Right ventricle myocardium inferior (tissue), 1 donor: ENCODE measurements at regions not wholly inside any gene's neighbourhood (a gene's known extent, or its start where the extent isn't known, plus 50 kb on each side); places are given as distances from the start of the nearest gene placed in this dataset.
A peak's percentile ranks its signal among the peaks of the same experiment; 100 is the strongest.
"Not testable (repeated sequence)": the region's sequence is repeated elsewhere in the genome, so short reads cannot be mapped to it uniquely, and the experiment has no call there.

Experiments
- ATAC-seq: fragments of 200-7000 bp; cut with Tn5 transposase; one replicate; pipeline ENCODE4 v1.9.1; 2020; ENCODE audit warnings: mild to moderate bottlenecking, moderate library complexity
- DNase-seq: peaks from one replicate; pipeline ENCODE4 v3.0.0; 2021; ENCODE audit errors: missing footprints
- intact Hi-C: fragments of 100-400 bp; cut with DNase I; formaldehyde crosslinking; loops from one replicate; pipeline ENCODE4 v1.11.0; 2022
- donor health status: DM: no; HTN: yes; CAD: no; lungs with severe emphysema.

GRCh38 chr6:4264601-4265000 lies 129.2 kb upstream of the ECI2 start:
- DNase-seq = no peak
- ATAC-seq = no peak
- intact Hi-C loops = no loop called here

- no peak for ATAC-seq
- no peak for DNase-seq
- intact Hi-C loops = no loop called here
These were observed 128.7 kb upstream of the ECI2 start for GRCh38 chr6:4264081-4264480.

GRCh38 chr6:4262526-4262925 lies 127.2 kb upstream of the ECI2 start:
- ATAC-seq (no peak), DNase-seq (no peak)
- intact Hi-C loops = no loop called here

DNA sequence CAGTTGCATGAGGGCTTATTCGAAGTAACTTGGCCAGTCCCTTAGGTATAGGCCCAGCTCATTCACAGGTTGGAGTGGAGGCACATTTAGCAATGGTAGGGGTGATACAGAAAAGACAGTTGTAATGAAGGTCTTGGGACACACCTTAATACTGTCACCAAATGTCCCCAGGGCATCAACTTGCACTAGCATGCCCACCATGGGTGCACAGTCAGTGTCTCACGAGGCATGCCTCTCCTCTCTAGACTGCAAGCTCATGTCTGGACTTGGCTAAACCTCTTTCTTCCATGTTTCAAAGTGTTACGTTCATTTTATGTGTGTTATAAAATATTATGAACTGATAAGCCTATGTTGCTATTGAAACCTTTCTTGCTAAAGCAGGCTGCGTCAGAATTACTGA lies 124.0 kb upstream of the ECI2 start:
- ATAC-seq (no peak), DNase-seq (no peak)
- intact Hi-C loops = no loop called here

GRCh38 chr6:4258733-4259132 lies 123.4 kb upstream of the ECI2 start:
- no peak for DNase-seq
- intact Hi-C loops = no loop called here
- ATAC-seq = no peak

GRCh38 chr6:4256969-4257368 lies 121.6 kb upstream of the ECI2 start:
- intact Hi-C loops = no loop called here
- ATAC-seq (no peak), DNase-seq (no peak)

DNA sequence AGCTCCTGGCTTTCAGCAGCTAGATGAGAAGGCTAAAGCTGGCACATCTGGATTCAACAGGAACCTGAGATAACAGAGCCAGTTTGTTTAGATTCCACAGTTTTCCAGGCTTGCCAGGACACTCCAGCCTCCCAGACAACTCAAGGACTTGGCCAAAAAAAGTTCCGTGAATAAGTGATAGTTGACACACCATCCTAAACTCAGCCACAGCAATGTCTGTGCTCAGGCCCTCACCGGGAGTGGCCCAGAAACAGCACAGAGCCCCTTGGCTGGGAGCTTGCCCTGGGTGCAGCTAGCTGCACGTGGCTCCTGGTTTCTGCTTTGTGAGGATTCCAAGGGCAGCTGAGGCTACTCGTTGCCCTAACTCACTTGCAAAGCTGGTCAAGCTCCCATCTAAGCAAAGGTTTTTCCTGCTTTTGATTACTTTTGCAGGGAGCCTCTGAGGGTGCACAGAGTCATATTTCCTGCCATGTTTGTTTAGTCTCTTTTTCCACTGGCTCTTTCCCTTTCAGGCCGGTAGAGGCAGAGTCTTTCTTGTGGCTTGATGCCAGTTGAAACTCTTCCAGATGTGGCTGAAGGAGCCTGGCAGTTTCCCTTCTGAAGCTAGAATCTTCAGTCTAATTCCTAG lies 118.3 kb upstream of the ECI2 start:
- ATAC-seq = peak; percentile 48
- intact Hi-C loops = no loop called here
- no peak for DNase-seq

DNA sequence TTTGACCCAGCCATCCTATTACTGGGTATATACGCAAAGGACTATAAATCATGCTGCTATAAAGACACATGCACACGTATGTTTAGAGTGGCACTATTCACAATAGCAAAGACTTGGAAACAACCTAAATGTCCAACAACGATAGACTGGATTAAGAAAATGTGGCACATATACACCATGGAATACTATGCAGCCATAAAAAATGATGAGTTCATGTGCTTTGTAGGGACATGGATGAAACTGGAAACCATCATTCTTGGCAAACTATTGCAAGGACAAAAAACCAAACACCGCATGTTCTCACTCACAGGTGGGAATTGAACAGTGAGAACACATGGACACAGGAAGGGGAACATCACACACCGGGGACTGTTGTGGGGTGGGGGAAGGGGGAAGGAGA lies 117.1 kb upstream of the ECI2 start:
- ATAC-seq, DNase-seq, intact Hi-C loops: not testable (repeated sequence)

DNA sequence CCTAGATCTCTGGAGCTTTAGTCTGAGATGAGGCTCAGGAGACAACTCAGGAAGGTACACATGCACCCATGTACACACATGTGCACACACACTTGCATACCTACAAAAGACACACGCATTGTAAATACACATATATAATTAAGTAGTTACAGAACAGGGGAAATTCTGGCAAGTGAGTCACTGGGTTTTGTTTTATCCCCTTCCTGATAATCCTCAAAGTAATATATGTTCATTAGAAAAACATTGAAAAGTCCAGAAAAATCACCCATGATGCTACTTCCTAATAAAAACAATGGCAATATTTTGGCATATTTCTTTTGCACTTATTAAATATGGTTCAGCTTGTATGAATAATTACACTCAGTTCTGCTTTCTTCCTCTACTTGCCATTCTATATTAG lies 115.3 kb upstream of the ECI2 start:
- DNase-seq (no peak), ATAC-seq (no peak)
- intact Hi-C loops = no loop called here

DNA sequence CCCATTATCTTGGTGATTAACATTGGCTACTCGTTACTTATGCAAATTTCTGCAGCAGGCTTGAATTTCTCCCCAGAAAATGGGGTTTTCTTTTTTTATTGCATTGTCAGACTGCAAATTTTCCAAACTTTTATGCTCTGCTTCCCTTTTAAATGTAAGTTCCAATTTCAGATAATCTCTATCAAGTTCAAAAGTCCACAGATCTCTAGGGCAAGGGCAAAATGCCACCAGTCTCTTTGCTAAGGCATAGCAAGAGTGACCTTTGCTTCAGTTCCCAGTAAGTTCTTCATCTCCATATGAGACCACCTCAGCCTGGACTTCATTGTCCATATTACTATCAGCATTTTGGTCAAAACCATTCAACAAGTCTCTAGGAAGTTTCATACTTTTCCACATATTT lies 108.5 kb upstream of the ECI2 start:
- ATAC-seq, intact Hi-C loops, DNase-seq: not testable (repeated sequence)

GRCh38 chr6:4243237-4243636 lies 107.9 kb upstream of the ECI2 start:
- DNase-seq (no peak), ATAC-seq (no peak)
- intact Hi-C loops = no loop called here

GRCh38 chr6:4242601-4243000 lies 107.2 kb upstream of the ECI2 start:
- intact Hi-C loops = no loop called here
- DNase-seq = no peak
- ATAC-seq = no peak

GRCh38 chr6:4240148-4240547 lies 104.8 kb upstream of the ECI2 start:
- DNase-seq (no peak), ATAC-seq (no peak)
- intact Hi-C loops = no loop called here

DNA sequence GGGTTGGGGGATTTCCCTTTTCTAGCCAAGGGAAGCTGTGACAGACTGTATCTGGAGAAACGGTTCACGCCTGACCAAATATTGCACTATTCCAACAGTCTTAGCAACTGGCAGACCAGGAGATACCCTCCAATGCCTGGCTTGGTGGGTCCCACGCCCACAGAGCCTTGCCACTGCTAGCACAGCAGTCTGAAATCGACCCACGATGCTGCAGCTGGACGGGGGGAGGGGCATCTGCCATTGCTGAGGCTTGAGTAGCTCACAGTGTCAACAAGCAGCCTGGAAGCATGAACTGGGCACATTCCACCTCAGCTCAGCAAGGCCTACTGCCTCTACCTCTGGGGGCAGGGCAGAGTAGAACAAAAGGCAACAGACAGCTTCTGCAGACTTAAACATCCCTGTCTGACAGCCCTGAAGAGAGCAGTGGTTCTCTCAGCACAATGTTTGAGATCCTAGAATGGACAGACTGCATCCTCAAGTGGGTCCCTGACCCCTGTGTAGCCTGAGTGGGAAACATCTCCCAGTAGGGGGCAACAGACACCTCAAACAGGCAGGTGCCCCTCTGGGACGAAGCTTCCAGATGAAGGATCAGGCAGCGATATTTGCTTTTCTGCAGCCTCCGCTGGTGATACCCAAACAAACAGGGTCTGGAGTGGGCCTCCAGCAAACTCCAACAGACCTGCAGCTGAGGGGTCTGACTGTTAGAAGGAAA lies 89.9 kb upstream of the ECI2 start:
- intact Hi-C loops = no loop called here
- no peak for DNase-seq
- no peak for ATAC-seq

DNA sequence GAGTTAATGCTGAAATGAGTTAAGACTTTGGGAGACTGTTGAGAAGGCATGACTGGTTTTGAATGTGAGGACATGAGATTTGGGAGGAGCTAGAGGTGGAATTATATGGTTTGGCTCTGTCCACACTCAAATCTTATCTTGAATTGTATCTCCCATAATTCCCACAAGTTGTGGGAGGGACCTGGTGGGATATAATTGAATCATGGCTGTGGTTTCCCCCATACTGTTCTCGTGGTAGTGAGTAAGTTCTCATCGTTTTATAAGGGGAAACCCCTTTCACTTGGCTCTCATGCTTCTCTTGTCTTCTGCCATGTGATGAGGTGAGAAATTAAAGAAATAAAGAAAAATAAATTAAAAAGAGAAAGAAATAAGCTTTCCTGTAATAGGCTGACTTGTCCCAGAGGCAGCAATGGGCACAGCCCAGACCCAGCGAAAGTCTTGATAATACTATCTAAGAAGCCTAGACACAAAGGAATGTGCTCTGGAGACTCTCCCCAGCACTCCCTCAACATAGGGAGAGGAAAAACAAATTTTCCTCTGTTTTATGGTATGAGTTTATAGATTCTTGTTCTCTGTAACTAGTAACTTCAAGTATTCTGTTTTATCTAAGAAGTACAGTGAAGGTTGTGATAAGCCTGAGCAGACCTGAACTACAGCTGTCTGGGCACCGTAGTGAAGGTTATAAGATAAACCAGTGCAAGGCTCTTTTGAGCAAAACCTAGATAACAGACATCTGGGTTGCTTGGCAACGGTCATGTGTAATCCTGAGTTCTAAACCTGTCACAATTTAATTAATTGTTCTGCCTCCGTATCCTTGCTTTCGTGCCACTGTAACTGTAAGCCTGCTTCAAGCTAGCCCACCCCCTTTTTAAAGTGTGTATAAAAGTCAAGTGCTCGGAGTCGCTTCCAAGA lies 88.9 kb upstream of the ECI2 start:
- ATAC-seq (no peak), DNase-seq (no peak)
- intact Hi-C loops = no loop called here

- intact Hi-C loops = no loop called here
- DNase-seq = no peak
These were observed 85.2 kb upstream of the ECI2 start for GRCh38 chr6:4220558-4220957.

GRCh38 chr6:4218619-4219317 lies 83.4 kb upstream of the ECI2 start:
- intact Hi-C loops, ATAC-seq, DNase-seq: not testable (repeated sequence)

More at GRCh38 chr6:4220558-4220957, 85.2 kb upstream of the ECI2 start:
- ATAC-seq = peak; percentile 56

DNA sequence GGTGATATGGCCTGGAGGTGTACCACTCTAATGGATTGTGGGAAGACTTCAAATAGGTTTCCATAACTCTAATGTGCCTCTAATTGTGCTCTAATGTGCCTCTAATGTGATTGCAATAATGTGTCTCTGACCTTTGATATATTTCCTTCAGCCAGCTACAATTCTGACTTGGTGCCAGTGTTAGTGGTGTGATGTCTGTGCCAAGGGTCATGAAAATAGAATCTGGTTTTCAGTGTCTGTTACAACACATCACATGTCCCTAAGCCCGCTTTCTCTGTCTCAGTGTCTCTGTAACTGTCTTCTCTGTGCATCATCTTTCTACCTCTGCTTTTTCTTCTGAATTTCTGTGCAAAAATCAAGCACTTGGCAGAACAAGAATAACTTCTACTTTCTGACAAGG lies 77.2 kb upstream of the ECI2 start:
- intact Hi-C loops = loop anchor here (5.0 kb wide), 1 partner anchor 155 kb away; no protein-coding TSS in a partner anchor

More for the DNA sequence above, 77.2 kb upstream of the ECI2 start:
- no peak for DNase-seq
- peak; percentile 74 for ATAC-seq
